ENCODE measurements at regions not wholly inside any gene's neighbourhood (a gene's known extent, or its start where the extent isn't known, plus 50 kb on each side); places are given as distances from the start of the nearest gene placed in this dataset.

DNA sequence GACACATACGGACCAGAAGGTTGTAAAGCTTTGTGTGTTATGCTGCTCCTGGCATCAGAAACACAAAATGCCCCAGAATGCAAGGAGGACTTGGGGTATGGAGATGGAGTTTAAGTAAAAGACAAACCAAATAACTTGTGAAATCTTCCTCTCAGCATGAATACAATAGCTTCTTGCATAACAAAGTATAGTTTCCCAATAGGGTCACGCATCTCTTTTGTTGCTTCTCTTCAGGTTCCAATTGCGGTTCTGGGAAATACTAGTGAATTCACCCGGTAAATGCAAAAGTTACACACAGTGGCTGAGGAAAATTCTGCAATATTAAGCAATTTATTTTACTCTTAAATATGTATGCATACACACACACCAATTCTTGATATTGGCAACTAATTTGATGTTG lies 339.2 kb upstream of the EPHA4 start:
- Histone ChIP-seq H3K4me2 (ENCODE audit: low read length) (no peak overlapping the region), H2AFZ (ENCODE audit: low read depth, low read length, poor library complexity, severe bottlenecking) (no peak overlapping the region), H3K79me2 (ENCODE audit: insufficient read depth, low read length) (no peaks in the 10 kb centered on the region), H3K27ac (ENCODE audit: low read depth, low read length) (no peak overlapping the region), H3K9me3 (ENCODE audit: control insufficient read depth in 1 of 2, insufficient read depth in 1 of 2, low read depth in 1 of 2, low read length in 2 of 2) (no peaks in the 10 kb centered on the region), H3K9ac (ENCODE audit: low read length) (no peak overlapping the region), H4K20me1 (ENCODE audit: insufficient read depth) (no peaks in the 10 kb centered on the region), H3K27me3 (ENCODE audit: insufficient read depth, low read length) (peaks cover 22% of the 10 kb centered on the region; the same call in 1 of the 2 replicates), H3K4me3 (replicated peaks in 1 of 2; ENCODE audit: low read depth in 1 of 2, low read length in 2 of 2) (no peak overlapping the region), H3K36me3 (ENCODE audit: control insufficient read depth in 1 of 2, insufficient read depth in 2 of 2, low read length in 2 of 2) (no peaks in the 10 kb centered on the region), H3K4me1 (ENCODE audit: control insufficient read depth in 1 of 2, insufficient read depth in 2 of 2, low read length in 2 of 2) (no peaks in the 10 kb centered on the region), H3K9me2 (ENCODE audit: insufficient read depth) (no peaks in the 10 kb centered on the region)
- ChIA-PET POLR2A (no interaction called here), RAD21 (ENCODE audit: low non-redundant PET in 1 of 2, low total read pairs in 2 of 2, uncharacterized antibody in 2 of 2, unreplicated experiment in 2 of 2) (no interaction called here), CTCF (no interaction called here)
- DNase-seq (ENCODE audit: low read depth, low spot score) (no peak), ATAC-seq (no peak)
- no TSS peak for BruUV-seq (replicated peaks)
- TF ChIP-seq JUND (IDR thresholded peaks at IDR 0.05): no peak
- no peak for TF ChIP-seq ZNF274 (IDR thresholded peaks at IDR 0.05; ENCODE audit: low read depth, low read length)
- no peak for TF ChIP-seq FOSL1 (IDR thresholded peaks at IDR 0.05; ENCODE audit: low read depth)
- intact Hi-C loops (cut with micrococcal nuclease): no loop called here

GRCh38 chr2:221908518-221908917 lies 336.4 kb upstream of the EPHA4 start:
- no peak overlapping the region for H3K9ac ChIP-seq (ENCODE audit: low read length)
- no peaks in the 10 kb centered on the region for H3K9me2 ChIP-seq (ENCODE audit: insufficient read depth)
- H2AFZ ChIP-seq (ENCODE audit: low read depth, low read length, poor library complexity, severe bottlenecking): no peak overlapping the region
- POLR2A ChIA-PET: no interaction called here
- no peaks in the 10 kb centered on the region for H3K4me1 ChIP-seq (ENCODE audit: control insufficient read depth in 1 of 2, insufficient read depth in 2 of 2, low read length in 2 of 2)
- CTCF ChIA-PET: no interaction called here
- no TSS peak for BruUV-seq (replicated peaks)
- no peaks in the 10 kb centered on the region for H3K36me3 ChIP-seq (ENCODE audit: control insufficient read depth in 1 of 2, insufficient read depth in 2 of 2, low read length in 2 of 2)
- no peaks in the 10 kb centered on the region for H3K79me2 ChIP-seq (ENCODE audit: insufficient read depth, low read length)
- intact Hi-C loops (cut with micrococcal nuclease): no loop called here
- DNase-seq (ENCODE audit: low read depth, low spot score) (no peak), ATAC-seq (no peak)
- RAD21 ChIA-PET (ENCODE audit: low non-redundant PET in 1 of 2, low total read pairs in 2 of 2, uncharacterized antibody in 2 of 2, unreplicated experiment in 2 of 2): no interaction called here
- no peaks in the 10 kb centered on the region for H4K20me1 ChIP-seq (ENCODE audit: insufficient read depth)
- no peak for TF ChIP-seq ATF3 (IDR thresholded peaks at IDR 0.05)
- no peak for TF ChIP-seq REST (IDR thresholded peaks at IDR 0.05; ENCODE audit: low read depth)
- peaks cover 18% of the 10 kb centered on the region; the same call in 1 of the 2 replicates for H3K27me3 ChIP-seq (ENCODE audit: insufficient read depth, low read length)
- no peak overlapping the region for H3K4me3 ChIP-seq (replicated peaks in 1 of 2; ENCODE audit: low read depth in 1 of 2, low read length in 2 of 2)
- H3K9me3 ChIP-seq (ENCODE audit: control insufficient read depth in 1 of 2, insufficient read depth in 1 of 2, low read depth in 1 of 2, low read length in 2 of 2): no peaks in the 10 kb centered on the region
- H3K4me2 ChIP-seq (ENCODE audit: low read length): no peak overlapping the region
- no peak overlapping the region for H3K27ac ChIP-seq (ENCODE audit: low read depth, low read length)

All from HCT116 (cell line).